NCI-H82 treated with DMSO at 0.1 percent for 48 hours (cell line): ENCODE measurements at regions not wholly inside any gene's neighbourhood (a gene's known extent, or its start where the extent isn't known, plus 50 kb on each side); places are given as distances from the start of the nearest gene placed in this dataset.
"Not testable (repeated sequence)": the region's sequence is repeated elsewhere in the genome, so short reads cannot be mapped to it uniquely, and the experiment has no call there.

ENCODE experiments used
- DNase-seq: peaks from one replicate; lab custom pipeline; 2025; ENCODE audit not compliant: unreplicated experiment; lab: John Stamatoyannopoulos, UW

DNA sequence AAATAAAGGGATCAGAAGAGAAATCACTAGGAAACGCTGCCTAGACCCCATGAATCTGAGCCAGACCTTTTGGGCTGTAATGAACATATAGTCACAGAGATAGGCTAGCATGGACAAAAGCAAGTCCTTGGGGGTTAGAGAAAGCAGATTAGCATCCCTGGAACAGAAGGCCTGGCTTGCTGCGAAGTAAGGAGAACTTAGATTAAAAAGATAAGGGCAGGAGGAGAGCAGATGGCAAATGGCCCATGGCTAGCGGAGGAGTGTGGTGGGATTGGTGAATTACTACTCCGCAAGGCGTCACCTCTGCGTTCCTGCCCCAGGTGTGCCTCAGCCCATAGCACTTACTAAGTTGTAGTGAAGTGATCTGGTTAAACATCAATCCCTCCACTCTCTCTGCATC lies 92.3 kb upstream of the ZNF438 start:
- peak; percentile 96 for DNase-seq

DNA sequence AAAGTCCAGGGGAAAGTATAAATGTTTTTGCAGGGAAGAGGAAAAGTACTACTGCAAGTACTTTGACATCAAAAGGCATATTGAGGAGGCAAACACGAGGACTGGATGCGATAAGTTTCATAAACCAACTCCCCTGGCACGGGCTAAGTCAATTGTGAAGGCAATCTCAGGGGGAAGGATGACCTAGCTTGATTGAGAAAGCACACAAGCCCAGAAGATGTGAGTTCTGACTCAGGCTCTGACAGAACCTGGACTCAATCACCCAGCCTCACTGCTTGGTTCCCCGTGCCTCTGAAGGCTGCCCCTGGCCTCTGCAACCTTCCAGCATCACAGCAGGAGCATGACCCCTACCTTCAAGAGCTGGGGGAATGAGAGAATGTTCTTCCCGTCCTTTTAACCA lies 93.2 kb upstream of the ZNF438 start:
- DNase-seq: no peak

DNA sequence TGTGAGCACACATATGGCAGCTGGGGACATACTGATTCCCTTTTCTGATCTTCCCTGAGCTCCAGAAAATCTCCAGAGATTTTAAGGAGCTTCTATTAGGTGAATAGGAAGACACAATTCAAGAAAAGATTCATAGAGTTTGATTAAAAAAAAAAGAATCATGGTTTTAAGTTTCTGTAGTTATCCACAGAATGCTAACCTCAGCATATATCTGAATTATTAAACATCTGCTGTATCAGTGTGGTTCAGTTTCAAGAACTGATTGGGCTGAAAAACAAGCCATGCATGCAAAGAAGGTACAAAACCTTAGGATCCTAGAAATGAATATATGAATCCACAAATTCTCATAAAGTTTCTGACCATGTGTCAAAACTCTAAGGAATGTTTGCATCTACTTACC lies 94.1 kb upstream of the ZNF438 start:
- no peak for DNase-seq

DNA sequence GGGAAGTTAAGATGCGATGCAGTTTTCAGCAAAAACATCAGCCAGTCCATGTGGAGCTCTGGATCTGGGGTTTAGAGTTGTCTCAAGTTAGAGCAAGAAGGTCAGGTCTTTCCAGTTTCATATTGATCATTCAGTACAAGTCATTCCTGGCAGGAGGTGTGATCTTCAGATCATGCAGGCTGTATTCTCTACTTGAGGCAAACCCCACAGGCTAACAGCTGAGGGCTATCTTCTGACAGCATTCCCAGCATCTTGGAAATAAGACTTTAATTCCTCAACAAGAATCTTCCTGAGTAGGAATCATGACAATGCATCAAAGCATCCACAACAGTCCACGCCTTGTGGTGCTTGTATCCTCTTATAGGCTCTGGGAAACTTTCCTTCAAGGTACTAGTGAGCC lies 94.9 kb upstream of the ZNF438 start:
- no peak for DNase-seq

DNA sequence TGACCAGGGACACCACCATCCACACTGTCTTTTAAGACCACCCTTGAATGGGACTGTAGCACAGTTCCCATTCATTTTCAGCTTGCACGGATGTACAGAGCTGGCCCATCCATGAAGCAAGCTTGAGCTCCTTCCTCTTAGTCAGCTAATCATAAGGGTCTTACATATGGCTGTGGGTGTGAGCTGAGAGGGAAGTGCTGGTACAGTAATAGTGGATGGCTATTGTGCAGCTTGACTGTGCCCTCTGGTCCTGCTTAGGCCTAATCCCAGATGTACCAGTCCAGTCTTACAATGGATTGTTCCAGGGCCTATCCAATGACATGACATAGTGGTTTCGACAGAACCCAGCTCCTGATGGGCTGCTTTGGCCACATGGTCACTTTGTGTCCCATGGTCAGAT lies 96.9 kb upstream of the ZNF438 start:
- no peak for DNase-seq

DNA sequence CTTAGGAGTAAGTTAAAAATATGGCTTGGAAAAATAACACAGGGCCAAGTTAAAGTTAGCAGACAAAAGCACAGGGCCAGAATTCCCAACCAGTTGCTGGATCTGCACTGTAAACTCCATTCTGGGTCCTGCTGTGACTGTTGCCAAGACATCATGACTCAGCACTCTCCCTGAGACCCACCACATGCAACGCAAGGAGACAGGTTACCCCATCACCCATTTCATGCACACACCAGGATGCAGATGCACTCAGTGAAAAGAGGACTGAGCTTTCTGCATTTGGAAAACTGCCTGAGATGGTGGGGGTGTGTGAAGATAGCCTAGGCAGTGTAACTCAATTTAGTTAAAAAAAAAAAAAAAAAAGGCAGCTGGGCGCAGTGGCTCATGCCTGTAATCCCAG lies 97.6 kb upstream of the ZNF438 start:
- no peak for DNase-seq

DNA sequence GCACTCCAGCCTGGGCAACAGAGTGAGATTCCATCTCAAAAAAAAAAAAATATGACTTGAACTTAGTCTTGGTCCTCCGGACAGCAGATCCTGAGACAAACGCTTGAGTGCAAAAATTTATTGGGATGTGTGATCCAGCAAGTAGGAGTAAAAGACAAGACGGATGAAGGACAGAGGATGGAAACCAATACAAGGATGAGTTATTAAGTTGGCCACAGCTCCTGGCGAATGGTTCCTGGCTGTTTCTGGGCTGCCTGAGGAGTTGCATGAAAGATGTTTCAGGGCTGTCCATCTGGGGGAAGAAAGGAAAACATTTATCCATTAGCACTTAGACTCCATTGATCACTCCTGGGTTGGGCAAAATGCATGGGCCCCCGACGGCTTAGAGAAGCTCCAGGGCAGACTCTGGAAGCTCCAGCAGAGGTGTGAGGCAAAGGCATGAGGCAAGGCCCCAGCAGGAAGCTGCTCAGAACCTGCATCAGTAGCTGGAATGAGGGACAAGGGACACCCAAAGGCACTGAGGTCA lies 98.3 kb upstream of the ZNF438 start:
- no peak for DNase-seq

DNA sequence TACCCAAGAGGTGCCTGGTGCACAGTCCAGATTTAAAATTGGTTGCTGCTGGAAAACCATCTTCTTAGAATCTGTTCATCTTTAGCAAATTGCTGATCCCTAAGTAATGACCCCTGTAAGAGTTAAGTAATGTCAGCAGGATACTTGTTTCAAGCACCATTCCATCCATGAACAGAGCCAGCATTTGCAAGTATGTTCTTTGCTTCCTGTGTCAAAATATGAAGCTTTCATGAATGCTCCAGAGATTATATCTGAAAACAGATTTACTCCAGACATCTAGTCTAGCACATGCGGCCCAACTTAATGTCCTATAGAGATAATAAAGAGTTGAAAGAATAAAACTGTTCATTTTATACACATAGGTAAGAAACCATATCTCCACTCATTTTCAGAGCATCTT lies 98.7 kb upstream of the ZNF438 start:
- DNase-seq: no peak

DNA sequence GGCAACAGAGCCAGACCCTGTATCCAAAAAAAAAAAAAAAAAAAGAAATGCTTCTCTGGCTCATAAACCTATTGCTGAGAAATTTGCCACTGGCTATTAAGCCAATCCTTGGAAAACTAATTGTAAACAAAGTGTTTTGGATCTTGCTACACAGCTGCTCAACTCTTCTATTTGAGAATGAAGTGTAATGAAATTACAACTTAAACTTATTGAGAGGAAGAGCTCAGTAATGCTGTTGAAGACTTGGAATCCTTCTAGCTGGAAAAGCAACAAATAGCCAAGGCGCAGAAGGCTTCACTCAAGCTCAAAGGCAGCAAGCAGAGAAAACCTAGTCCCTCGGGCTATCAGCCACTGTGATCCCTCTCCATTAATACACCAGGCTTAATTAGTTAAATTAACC lies 99.6 kb upstream of the ZNF438 start:
- no peak for DNase-seq

DNA sequence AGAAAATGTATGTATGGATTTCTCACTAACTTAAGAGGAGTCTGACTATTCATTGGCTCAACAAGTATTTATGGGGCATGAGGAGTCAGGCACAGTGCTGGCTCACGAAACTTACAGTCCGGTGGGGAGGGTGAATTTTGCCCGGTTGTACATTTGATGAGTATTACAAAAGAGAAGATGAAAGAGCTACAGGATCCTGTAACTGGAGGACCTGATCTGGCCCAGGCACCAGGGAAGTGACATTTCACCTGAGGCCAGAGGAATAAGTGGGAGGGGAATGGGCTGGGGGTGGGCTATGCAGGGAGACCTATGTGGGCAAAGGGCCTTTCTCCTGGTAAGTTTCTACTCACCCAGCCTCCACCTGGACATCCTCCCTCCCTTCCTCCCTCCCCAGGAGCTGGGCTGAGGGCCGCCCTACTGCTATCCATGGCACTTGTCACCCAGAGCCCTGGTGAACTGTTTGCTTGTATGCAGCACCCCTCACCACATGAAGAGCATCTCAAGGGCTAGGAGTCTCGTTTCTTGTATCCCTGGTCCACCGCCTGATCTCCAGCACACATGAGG lies 101.1 kb upstream of the ZNF438 start:
- DNase-seq: no peak

DNA sequence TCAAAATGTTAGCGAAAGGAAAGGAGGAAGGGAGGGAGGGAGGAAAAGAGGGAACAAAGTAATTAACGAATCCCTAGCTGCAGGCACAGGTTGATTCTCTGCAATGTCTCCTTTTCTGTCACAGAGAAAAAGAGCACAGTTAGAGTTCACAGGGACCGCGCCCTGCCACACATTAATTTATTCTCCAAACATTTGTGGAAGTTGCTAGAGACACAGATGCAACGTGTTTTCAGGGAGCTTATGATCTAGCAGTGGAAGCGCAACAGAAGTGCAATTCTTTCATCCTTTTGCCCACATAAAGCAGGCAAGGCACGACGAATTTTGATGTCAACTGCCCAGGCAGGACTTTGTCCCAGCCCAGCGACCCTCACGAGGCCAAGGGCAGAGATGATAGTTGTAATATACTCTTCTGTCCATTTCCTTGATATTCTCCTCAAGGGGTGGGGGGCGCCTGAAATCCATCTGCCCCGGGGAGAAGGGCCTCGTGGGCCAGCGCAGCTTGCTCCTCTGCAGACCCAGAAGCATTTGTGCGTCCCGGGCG lies 101.7 kb upstream of the ZNF438 start:
- DNase-seq: no peak

DNA sequence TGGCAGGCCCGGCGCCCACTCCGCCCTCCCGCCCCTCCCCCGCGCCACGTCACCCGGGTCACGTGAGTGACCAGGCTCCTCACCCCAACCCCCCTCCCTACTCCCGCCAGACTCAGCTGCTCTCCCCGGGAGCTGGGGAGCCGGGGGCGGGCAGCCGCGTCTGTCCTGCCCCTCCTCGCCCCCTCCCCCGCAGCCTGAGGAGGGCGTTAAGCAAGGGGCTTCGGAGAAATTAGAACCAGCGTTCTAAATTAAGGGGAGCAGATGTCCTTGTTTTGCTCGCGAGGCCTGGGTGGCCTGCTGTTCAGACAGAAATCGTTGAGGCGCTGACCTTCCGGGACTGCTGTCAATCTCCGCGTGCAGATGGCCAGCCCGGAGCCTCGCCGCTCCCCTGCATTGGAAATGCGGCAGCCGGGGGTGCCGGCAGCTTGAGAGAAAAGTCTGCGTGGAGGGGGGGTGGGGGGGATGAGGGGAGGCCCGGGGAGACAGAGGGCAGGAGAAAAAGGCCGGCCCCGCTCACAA lies 102.2 kb upstream of the ZNF438 start:
- DNase-seq: peak; percentile 85

DNA sequence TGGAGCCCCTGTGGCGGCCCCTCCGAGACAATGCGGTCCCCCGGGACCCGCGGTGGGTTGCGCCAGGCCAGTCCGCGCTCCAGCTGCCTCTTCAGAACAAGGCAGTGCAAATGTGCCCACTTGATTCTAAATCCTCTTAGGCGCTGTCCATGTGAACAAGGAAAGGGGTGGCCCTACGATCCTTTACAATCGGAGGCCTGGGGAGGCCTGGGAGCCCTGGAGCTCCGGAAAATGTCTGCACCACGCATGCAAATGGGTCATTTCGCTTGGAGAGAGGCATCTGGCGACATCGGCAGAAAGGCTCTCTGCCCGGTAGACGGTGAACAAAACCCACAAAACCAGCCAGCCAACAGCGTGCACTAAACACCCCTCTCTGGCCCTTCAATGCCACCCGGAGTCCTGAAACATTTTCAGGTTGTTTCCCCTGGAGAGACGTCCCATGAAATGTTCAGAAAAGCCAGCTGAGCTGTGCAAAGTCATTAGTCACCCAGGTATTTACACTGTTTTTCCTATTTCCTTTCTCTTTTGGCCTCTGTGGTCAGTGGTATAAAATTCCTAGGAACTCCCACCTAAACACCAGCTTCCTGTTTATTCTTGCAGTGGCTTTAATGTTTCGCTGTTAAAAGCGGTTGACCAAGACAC lies 102.8 kb upstream of the ZNF438 start:
- DNase-seq: peak; percentile 85

DNA sequence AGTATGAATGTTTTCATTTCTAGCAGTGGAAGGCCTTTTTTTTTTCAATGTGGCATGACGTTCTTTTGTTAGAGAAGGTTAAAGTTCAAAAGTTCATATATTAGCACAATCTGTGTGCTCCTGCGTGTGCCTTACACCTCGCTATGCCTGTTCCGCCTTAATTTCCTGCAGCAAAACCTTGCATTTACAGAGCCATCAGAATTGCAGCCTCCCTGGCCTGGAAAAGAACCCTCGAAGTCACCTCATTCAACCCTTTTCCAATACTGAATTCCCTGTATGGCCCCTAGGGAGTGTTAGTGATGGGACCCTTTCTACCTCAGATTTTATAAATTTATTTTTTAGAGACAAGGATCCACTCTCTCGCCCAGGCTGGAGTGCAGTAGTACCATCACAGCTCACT lies 103.5 kb upstream of the ZNF438 start:
- no peak for DNase-seq

DNA sequence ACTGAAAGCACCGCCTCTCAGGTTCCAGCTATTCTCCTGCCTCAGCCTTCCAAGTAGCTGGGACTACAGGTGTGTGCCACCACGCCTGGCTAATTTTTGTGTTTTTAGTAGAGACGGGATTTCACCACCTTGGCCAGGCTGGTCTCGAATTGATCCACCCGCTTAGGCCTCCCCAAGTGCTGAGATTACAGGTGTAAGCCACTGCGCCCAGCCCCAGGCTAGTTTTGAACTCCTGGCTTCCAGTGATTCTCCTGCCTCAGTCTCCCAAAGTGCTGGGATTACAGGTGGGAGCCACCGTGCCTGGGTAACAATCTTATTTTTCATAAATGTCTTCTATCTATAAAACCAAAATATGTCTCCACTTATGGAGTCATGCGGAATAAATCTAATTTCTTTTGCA lies 104.1 kb upstream of the ZNF438 start:
- DNase-seq: not testable (repeated sequence)

DNA sequence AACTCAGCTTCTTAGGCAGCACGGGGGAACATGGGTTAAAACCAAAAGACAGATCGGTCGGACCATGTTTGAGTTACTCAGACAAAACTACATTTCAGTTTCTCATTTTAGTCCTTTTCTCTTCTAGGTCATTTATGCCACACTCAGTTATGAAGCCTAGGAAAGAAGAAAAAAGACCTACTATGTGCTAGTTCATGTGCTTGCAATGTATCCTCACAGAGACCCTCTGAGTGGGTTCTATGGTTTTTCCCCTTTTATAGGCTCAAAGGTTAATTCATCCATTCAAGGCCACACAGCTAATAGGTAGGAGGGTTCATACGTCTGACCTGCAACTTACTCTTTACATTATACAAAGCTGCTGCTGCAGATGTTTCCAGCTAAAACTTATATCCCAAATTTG lies 104.7 kb upstream of the ZNF438 start:
- DNase-seq: no peak

DNA sequence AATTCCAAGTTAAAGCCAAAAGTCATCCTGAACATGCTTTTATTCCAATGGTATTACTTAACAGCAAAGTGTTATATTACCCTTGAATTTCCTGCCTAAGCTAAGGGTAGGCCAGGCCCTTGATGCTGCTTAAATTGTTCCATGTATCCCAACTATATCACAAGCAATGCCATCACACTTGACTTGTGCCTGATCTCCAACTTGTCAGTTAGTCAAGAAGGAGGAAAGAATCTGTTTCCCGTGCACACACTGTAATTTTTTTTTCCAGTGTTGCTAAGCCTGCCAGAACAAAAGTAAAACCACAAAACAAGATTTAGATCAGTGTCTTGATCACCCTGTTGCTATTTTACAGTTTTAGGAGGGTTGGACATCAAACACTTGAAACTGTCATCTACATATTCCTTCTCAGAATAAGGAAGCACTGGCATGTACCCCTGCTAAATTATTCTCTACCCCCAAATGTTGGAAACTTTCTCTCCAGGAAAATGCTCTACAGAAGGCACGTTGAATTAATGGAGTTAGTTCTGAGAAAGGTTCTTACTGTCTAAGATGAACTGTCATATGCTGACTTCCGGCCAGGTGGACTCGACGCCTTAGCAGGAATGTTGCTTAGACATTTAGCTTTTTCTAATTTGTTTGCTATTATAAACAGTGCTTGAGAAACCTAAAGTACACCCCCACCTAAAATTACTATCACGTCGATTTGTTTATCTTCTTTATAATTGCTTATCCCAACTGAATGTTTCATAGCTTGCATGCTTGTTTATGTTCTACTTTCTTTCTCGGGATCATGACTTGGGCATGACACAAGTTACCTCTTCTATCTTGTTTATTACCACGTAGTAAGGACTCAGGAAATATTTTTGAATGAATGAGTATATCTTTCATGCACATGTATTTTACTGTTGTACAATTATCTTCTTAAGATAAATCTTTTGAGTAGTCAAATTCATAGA lies 105.5 kb upstream of the ZNF438 start:
- DNase-seq: no peak

DNA sequence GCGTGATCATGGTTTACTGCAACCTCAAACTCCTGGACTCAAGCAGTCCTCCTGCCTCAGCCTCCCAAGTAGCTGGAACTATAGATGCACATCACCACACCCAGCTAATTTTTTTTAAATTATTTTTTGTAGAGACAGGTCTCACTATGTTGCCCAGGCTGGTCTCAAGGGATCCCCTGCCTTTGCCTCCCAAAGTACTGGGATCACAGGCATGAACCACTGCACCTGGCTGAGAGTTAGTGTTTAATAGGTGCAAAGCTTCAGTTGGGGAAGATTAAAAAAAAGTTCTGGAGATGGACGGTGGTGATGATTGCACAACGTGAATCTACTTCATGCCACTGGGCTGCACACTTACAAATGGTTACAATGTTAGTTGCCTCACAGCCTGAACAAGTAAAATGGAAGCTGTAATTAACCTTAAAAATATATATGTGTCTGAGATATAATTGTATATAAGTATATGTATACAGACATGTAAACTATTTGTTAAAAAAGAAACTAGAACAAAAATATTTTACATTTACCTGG lies 106.4 kb upstream of the ZNF438 start:
- no peak for DNase-seq

DNA sequence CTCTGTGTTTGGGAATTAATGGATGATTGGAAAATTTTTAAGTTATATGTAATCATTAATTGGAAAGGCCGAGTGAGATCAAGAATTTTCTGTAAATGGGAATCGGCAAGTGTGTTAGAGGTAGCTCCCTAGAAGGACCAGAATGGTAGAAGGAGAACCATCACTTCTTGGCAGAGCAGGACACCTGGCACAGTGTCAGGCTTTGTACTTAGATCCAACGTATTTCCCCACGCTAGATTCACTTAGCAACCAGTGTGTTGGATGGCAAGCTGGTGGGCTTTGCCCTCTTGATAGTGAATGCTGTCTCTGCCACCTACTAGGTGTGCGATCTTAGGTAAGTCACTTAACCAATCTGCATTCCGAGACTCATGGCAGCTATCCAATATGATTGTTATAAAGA lies 107.8 kb upstream of the ZNF438 start:
- no peak for DNase-seq

DNA sequence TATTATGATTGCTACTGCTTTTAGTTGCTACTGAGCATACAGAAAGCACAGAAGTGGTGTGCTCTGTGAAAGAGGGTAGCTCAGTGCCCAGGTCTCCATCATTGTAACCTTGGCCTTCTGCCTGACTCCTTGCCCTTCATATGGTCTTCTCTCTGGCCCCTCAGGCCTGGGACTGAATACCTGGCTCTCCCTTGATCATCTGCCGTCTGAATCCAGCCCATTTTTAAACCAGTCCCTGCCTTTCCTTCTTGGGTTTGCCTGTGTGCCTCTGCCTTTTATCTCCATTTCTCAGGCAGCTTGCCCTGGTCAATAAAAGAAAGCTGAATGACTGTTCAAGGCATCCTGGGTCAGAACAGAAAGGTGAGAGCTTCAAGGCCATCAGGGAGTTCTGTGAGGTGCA lies 109.1 kb upstream of the ZNF438 start:
- DNase-seq: no peak

DNA sequence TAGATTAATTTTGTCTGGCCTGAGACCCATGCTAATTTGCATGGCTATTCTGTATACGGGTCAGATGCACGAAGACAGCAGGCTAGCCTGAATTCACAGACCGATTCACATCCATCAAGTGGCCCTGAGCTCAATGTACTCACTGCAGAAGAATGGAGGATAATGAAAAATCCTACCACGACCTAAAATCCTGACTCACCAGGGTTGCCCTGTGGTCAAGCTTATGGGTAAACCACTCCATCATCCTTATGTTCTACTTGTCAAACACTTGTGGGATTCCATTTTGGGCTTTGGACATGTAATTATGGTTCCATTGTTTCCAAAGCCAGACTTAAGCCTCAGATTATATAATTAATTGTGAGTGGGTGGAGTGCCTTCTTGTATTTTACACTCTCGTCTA lies 110.4 kb upstream of the ZNF438 start:
- peak; percentile 36 for DNase-seq
